ENCODE measurements at regions not wholly inside any gene's neighbourhood (a gene's known extent, or its start where the extent isn't known, plus 50 kb on each side); places are given as distances from the start of the nearest gene placed in this dataset.
"Not testable (repeated sequence)": the region's sequence is repeated elsewhere in the genome, so short reads cannot be mapped to it uniquely, and the experiment has no call there.

GRCh38 chr10:46691397-46691796 is 112.5 kb downstream of the SYT15 start:
- CTCF ChIA-PET (ENCODE audit: low intra/inter-chr PET ratio); intact Hi-C loops (cut with micrococcal nuclease); H3K36me3 ChIP-seq (ENCODE audit: control insufficient read depth, insufficient read depth, low read length); H3K4me3 ChIP-seq; H3K79me2 ChIP-seq (ENCODE audit: control insufficient read depth, insufficient read depth, low read length); H2AFZ ChIP-seq (ENCODE audit: low read depth, low read length); BruUV-seq (replicated peaks); H3K4me2 ChIP-seq (ENCODE audit: insufficient read depth, low read length); H3K27ac ChIP-seq (ENCODE audit: extremely low read depth, low read depth, low read length); H4K20me1 ChIP-seq (replicated peaks; ENCODE audit: control insufficient read depth, insufficient read depth, low read length); H3K4me1 ChIP-seq (replicated peaks in 1 of 2; ENCODE audit: control insufficient read depth in 2 of 2, insufficient read depth in 2 of 2, low read length in 2 of 2); FAIRE-seq; H3K9ac ChIP-seq (ENCODE audit: insufficient read depth in 1 of 2, low read depth in 2 of 2, low read length in 2 of 2); POLR2A ChIA-PET; ATAC-seq; in situ Hi-C loops (cut with MboI); H3K9me3 ChIP-seq (replicated peaks; ENCODE audit: control insufficient read depth, insufficient read depth, low read depth, low read length); H3K27me3 ChIP-seq (ENCODE audit: control insufficient read depth in 2 of 2, insufficient read depth in 2 of 2, low read length in 2 of 2); H3K9me1 ChIP-seq (ENCODE audit: control insufficient read depth, insufficient read depth, low read length); DNase-seq (ENCODE audit: extremely low read depth in 1 of 4, low spot score in 3 of 4): not testable (repeated sequence)
- WGBS (ENCODE audit: insufficient coverage, low coverage, missing lambda C conversion rate): no CpG with 5 or more reads among the region's 2 CpGs

DNA sequence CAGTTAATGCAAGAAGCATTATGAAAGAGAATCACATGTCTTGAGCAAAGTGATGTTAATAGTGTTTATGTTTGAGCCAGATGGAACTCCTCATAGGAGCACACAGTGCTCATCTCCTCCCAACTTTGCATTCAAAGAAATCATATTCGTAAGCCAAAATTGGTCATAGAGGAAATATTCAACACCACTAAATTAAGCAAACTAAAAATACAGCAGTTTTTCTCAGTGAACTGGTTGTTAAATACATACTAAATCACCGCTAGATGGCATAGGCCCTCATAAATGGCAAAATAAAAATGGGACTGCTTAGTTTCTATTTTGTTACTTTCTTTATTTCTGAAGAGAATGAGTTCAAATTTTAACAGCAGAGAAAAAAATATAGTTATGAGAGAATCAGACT is 114.3 kb downstream of the SYT15 start:
- H3K9ac ChIP-seq (ENCODE audit: insufficient read depth in 1 of 2, low read depth in 2 of 2, low read length in 2 of 2); H3K4me2 ChIP-seq (ENCODE audit: insufficient read depth, low read length); ATAC-seq; H3K27ac ChIP-seq (ENCODE audit: extremely low read depth, low read depth, low read length); H2AFZ ChIP-seq (ENCODE audit: low read depth, low read length); H3K79me2 ChIP-seq (ENCODE audit: control insufficient read depth, insufficient read depth, low read length); FAIRE-seq; H3K4me1 ChIP-seq (replicated peaks in 1 of 2; ENCODE audit: control insufficient read depth in 2 of 2, insufficient read depth in 2 of 2, low read length in 2 of 2); H4K20me1 ChIP-seq (replicated peaks; ENCODE audit: control insufficient read depth, insufficient read depth, low read length); CTCF ChIA-PET (ENCODE audit: low intra/inter-chr PET ratio); H3K9me3 ChIP-seq (replicated peaks; ENCODE audit: control insufficient read depth, insufficient read depth, low read depth, low read length); in situ Hi-C loops (cut with MboI); DNase-seq (ENCODE audit: extremely low read depth in 1 of 4, low spot score in 3 of 4); BruUV-seq (replicated peaks); H3K4me3 ChIP-seq; H3K9me1 ChIP-seq (ENCODE audit: control insufficient read depth, insufficient read depth, low read length); H3K27me3 ChIP-seq (ENCODE audit: control insufficient read depth in 2 of 2, insufficient read depth in 2 of 2, low read length in 2 of 2); intact Hi-C loops (cut with micrococcal nuclease); POLR2A ChIA-PET; H3K36me3 ChIP-seq (ENCODE audit: control insufficient read depth, insufficient read depth, low read length): not testable (repeated sequence)
- TF ChIP-seq, protein P1, sequence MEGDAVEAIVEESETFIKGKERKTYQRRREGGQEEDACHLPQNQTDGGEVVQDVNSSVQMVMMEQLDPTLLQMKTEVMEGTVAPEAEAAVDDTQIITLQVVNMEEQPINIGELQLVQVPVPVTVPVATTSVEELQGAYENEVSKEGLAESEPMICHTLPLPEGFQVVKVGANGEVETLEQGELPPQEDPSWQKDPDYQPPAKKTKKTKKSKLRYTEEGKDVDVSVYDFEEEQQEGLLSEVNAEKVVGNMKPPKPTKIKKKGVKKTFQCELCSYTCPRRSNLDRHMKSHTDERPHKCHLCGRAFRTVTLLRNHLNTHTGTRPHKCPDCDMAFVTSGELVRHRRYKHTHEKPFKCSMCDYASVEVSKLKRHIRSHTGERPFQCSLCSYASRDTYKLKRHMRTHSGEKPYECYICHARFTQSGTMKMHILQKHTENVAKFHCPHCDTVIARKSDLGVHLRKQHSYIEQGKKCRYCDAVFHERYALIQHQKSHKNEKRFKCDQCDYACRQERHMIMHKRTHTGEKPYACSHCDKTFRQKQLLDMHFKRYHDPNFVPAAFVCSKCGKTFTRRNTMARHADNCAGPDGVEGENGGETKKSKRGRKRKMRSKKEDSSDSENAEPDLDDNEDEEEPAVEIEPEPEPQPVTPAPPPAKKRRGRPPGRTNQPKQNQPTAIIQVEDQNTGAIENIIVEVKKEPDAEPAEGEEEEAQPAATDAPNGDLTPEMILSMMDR (IDR thresholded peaks at IDR 0.05 in 2 of 3, conservative IDR thresholded peaks at IDR 0.05 in 1 of 3; ENCODE audit: insufficient read depth in 2 of 3, low read depth in 1 of 3, low read length in 3 of 3): peak in 1 of 3 experiments; percentile 20; a peak in 1 of 6 replicates
- 0% methylated on average over 1 of the region's 2 CpGs for WGBS (ENCODE audit: insufficient coverage, low coverage, missing lambda C conversion rate)

DNA sequence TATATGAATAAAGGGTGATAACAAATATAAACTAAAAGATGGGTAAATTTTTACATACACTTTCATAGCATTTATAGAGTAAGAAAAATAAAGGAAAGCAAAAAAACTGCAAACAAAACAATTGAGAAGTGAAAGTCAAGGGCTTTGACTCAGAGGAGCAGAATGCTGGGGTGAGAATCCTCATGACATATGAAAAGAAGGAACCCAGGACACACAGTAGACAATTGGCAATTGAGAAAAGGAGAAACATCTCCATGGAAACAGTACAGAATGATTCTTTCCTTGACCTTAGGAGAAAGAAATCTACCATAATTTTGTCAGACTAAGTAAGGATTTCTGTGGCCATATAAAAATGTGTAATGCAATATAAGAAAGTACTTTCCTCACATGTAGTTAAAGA is 138.3 kb downstream of the SYT15 start:
- H3K79me2 ChIP-seq (ENCODE audit: control insufficient read depth, insufficient read depth, low read length); CTCF ChIA-PET (ENCODE audit: low intra/inter-chr PET ratio); H3K9me3 ChIP-seq (replicated peaks; ENCODE audit: control insufficient read depth, insufficient read depth, low read depth, low read length); H3K9me1 ChIP-seq (ENCODE audit: control insufficient read depth, insufficient read depth, low read length); H3K27ac ChIP-seq (ENCODE audit: extremely low read depth, low read depth, low read length); DNase-seq (ENCODE audit: extremely low read depth in 1 of 4, low spot score in 3 of 4); FAIRE-seq; H3K9ac ChIP-seq (ENCODE audit: insufficient read depth in 1 of 2, low read depth in 2 of 2, low read length in 2 of 2); ATAC-seq; H3K36me3 ChIP-seq (ENCODE audit: control insufficient read depth, insufficient read depth, low read length); intact Hi-C loops (cut with micrococcal nuclease); H3K4me1 ChIP-seq (replicated peaks in 1 of 2; ENCODE audit: control insufficient read depth in 2 of 2, insufficient read depth in 2 of 2, low read length in 2 of 2); H2AFZ ChIP-seq (ENCODE audit: low read depth, low read length); BruUV-seq (replicated peaks); H3K27me3 ChIP-seq (ENCODE audit: control insufficient read depth in 2 of 2, insufficient read depth in 2 of 2, low read length in 2 of 2); H3K4me2 ChIP-seq (ENCODE audit: insufficient read depth, low read length); POLR2A ChIA-PET; H3K4me3 ChIP-seq; H4K20me1 ChIP-seq (replicated peaks; ENCODE audit: control insufficient read depth, insufficient read depth, low read length): not testable (repeated sequence)
- in situ Hi-C loops (cut with MboI): loop anchor here (5.0 kb wide), 1 partner anchor 905 kb away; no protein-coding TSS in a partner anchor
